NCI-H2196 (cell line): ENCODE measurements at regions not wholly inside any gene's neighbourhood (a gene's known extent, or its start where the extent isn't known, plus 50 kb on each side); places are given as distances from the start of the nearest gene placed in this dataset.

ENCODE experiments used
- DNase-seq: peaks from one replicate; lab custom pipeline; 2025; ENCODE audit not compliant: unreplicated experiment; lab: John Stamatoyannopoulos, UW

DNA sequence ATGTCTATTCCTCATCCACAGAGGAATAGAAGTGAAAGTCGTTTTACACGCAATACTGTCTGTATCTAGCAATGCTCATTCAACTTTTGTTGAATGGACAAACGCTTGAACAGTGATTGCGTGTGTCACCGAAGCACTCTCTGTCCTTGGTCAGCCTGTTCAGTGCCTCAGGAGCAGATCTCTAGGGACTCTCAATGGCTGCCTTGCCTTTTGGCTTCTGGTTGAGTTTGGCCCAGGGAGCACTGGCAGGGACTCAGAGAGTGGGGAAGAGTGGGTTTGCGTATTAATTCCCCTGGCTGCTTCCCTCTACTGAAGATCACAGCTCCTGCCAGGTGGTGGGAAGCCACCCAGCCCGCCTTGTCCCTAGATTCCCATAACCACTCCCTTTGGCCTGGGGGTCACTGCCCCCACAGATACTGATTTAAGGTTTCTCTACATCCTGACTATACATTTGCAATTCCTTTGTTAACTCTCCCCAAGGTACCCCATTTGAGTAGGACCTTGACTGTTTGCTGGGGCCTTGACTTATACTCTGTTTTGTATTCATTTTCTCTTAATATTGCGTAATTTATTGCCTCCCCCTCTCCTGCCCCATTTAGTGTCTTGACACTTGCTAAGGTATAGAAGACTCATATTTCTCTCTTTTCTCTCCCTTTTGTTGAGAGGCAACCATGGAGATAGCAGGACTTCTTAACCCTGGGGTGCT, 61.7 kb upstream of the USP24 start:
- DNase-seq = no peak

DNA sequence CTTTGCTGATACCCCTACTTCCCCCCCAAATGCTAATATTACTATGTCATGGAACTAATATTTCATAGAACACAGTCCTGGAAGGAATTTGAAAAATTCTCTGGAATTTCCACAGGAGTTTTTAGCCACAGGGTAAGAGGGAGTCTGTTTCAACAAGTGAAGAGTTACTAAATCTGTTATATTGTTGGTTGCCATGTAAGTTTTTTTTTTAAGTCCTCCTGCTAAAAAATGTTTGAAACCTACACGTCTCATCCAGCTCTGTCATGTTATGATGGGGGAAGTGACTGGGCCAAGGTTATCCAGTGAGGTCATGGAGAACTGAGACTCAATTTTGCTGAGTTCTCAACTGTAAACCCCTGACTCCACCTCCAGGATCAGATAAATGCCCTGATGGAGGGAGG, 60.8 kb upstream of the USP24 start:
- no peak for DNase-seq

DNA sequence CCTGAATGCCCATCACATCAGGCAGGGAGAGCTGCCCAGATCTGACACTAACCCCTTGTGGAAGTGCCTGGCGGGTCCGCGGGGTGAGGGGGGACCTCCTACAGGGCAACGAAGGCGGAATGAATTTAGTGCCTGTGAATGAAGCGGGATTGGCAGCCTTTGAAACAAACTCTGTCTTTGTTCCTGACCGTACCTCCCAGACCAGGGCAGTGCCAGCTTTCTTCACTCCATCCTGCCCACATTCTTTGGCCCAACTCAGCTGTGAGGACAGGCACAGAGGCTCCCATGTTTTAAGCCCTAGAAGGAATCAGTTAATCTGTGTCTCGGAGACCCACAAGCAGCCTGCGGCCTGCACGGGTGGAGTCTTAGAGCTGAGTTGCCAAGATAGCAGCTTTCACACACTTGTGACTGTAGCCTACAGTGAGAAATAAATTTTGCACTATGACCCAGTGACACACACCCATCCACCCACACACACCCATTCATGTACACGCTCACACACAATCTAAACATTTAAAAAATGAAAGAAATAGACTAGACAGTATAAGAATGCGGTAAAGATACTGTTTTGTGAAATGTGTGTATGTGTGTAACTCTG, 60.1 kb upstream of the USP24 start:
- no peak for DNase-seq

GRCh38 chr1:55272994-55273393, 57.8 kb upstream of the USP24 start:
- DNase-seq = no peak
